ENCODE measurements at regions not wholly inside any gene's neighbourhood (a gene's known extent, or its start where the extent isn't known, plus 50 kb on each side); places are given as distances from the start of the nearest gene placed in this dataset.
A peak's percentile ranks its signal among the peaks of the same experiment; 100 is the strongest.
"Not testable (repeated sequence)": the region's sequence is repeated elsewhere in the genome, so short reads cannot be mapped to it uniquely, and the experiment has no call there.

DNA sequence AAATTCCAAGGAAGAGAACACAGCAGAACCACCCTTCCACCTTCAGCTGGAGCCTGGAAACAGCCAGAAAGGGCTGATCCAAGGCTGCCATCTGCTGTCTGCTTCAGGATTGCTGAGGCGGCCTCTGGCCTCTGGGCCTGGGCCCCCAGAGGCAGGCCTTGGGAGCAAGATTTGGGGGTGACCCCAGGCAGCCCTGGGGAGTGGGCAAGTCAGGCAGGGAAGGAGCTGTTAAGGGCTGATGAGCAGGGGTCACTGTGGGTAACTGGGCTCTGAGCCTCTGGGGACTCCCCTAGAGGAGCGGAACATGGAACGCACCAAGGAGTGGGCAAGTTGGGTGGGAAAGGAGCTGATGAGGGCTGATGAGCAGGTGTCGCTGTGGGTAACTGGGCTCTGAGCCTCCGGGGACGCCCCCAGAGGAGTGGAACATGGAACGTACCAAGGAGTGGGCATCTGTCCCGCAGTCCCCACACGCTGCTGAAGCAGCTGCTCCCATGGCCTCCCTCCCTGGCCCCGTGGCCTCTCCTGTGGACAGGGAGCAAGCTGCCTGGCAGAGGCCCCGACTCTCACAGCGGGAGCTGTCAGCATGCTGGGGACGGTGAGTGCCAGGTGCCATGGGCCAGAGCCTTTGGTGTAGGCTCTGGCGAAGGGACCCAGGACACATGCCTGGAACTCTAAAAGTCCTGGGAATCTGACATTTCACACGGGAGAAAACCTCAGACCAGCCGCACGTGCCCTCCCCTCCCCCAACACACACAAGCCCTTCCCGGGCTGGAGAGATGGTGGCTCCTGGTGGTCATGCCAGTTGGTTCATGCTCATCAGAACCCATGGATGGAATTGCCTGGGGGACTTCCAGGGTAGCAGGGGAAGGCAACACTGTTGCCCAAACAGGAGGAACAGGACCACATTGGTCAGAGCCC, 148.8 kb downstream of the NPIPB11 start:
- H3K4me1 ChIP-seq; H3K27me3 ChIP-seq; H3K36me3 ChIP-seq; H3K9me3 ChIP-seq; H3K4me3 ChIP-seq; H3K27ac ChIP-seq; intact Hi-C loops (cut with DNase I); DNase-seq: not testable (repeated sequence)
- TF ChIP-seq, protein P1, sequence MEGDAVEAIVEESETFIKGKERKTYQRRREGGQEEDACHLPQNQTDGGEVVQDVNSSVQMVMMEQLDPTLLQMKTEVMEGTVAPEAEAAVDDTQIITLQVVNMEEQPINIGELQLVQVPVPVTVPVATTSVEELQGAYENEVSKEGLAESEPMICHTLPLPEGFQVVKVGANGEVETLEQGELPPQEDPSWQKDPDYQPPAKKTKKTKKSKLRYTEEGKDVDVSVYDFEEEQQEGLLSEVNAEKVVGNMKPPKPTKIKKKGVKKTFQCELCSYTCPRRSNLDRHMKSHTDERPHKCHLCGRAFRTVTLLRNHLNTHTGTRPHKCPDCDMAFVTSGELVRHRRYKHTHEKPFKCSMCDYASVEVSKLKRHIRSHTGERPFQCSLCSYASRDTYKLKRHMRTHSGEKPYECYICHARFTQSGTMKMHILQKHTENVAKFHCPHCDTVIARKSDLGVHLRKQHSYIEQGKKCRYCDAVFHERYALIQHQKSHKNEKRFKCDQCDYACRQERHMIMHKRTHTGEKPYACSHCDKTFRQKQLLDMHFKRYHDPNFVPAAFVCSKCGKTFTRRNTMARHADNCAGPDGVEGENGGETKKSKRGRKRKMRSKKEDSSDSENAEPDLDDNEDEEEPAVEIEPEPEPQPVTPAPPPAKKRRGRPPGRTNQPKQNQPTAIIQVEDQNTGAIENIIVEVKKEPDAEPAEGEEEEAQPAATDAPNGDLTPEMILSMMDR (IDR thresholded peaks at IDR 0.05) = peak in 2 of 4 experiments; percentile 16 to 35
- WGBS, 2 donors = 83 to 88% methylated on average over 17 to 18 of the region's 18 CpGs

DNA sequence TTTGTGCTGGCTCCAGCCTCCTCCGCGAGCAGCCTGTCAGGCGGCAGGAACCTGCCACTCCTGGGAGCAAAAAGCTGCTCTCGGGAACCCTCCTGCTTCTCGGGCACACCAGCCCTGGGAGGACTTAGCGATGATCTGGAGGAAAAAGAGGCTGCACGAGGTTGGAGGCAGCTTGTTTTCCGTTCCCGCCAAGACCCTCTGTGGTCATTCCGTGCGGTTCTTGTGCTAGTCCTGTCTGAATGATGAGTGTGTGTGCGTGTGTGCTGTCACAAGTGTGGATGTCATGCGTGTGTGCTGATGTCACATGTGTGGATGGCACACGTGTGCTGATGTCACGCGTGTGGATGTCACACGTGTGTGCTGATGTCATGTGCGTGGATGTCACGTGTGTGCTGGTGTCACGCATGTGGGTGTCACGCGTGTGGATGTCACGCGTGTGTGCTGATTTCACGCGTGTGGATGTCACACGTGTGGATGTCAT, 150.0 kb downstream of the NPIPB11 start:
- H3K27ac ChIP-seq = no peak overlapping the region
- H3K9me3 ChIP-seq = no peaks in the 10 kb centered on the region
- H3K27me3 ChIP-seq = no peaks in the 10 kb centered on the region
- TF ChIP-seq EP300 (IDR thresholded peaks at IDR 0.05) (no peak), POLR2AphosphoS5 (IDR thresholded peaks at IDR 0.05) (peak in 2 of 4 donors; percentile 28 to 48)
- H3K36me3 ChIP-seq = peaks cover 0 to 3% (median 0%) of the 10 kb centered on the region in 4 donors
- intact Hi-C loops (cut with DNase I) = no loop called here
- H3K4me1 ChIP-seq = no peaks in the 10 kb centered on the region
- DNase-seq = peak; percentile 47
- WGBS, 2 donors = 85 to 93% methylated on average over 27 of the region's 27 CpGs
- no peak overlapping the region for H3K4me3 ChIP-seq

DNA sequence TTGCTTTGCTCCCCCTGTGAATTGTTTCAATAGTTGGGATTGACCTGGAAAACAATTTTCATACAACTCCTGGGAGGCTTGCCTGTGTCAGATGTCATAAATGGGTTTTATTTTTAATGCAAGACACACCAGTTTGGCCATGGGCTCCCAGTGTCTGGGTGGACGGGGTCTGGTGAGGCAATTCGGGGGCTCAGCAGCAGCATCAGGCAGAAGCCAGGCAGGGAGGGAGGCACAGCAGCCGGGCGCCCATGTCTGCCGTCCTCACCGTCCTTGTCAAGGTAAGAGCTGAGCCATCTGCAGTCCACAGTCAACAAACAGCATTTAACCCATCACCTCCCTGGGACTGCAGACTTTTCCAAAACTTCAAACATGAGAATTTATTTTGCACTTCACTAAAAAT, 150.6 kb downstream of the NPIPB11 start:
- H3K9me3 ChIP-seq; H3K27me3 ChIP-seq; H3K27ac ChIP-seq; H3K4me1 ChIP-seq; H3K36me3 ChIP-seq; intact Hi-C loops (cut with DNase I); H3K4me3 ChIP-seq: not testable (repeated sequence)
- peak; percentile 63 for DNase-seq
- 50 to 80% methylated on average over 6 of the region's 6 CpGs for WGBS, 2 donors

DNA sequence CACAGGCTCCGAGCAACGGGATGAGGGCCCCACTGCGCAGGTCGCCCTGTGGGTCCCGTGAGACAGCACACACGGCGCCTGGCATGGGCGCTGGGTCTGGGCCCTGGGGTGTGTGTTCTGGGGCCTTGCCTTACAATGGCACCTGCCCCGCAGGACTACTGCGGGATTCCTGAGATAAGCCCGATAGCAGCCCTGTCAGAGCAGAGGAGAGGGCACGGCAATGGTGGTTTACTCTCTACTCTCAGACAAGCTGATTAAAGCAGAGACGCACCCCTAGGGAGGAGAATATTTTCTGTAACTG, 151.1 kb downstream of the NPIPB11 start:
- H3K9me3 ChIP-seq; H3K4me1 ChIP-seq; intact Hi-C loops (cut with DNase I); H3K36me3 ChIP-seq; H3K27me3 ChIP-seq; H3K4me3 ChIP-seq: not testable (repeated sequence)
- WGBS, 2 donors = 92 to 95% methylated on average over 13 of the region's 13 CpGs
- peak; percentile 33 for DNase-seq
- peak overlapping the region in 1 of 4 donors; percentile 42 for H3K27ac ChIP-seq

DNA sequence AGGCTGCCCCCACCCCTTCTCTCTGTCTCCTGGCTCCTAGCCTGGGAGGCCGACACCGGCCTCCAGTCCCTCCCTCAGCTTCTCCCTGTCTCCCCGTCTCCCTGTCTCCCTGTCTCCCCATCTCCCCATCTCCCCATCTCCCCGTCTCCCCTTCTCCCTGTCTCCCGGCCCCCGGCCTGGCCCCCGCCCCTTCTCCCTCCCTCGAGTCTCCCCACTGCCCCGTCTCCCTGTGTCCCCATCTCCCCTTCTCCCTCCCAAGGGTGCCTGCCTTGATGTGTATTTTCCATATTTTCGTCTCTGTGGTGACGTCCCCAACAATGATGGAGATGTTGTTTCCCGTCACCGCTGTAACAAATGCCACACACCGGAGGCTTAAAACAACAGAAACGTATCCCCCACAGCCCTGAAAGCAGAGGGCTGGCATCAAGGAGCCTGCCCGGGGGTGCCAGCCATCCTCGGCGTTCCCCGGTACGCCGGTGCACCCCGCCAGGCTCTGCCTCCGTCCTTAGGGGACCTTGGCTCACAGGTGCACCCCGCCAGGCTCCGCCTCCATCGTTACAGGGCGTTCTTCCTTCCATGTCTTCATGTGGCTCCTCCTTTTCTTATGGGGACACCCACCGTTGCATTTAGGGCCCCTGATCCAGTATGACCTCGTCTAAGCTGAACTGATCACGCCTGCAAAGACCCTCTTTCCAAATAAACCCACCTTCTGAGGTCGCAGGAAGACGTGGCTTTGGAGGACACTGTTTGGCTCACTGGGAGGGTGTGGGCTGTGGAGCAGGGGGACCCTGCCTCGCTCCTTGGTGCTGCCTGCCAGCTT, 151.6 kb downstream of the NPIPB11 start:
- H3K27ac ChIP-seq = peak overlapping the region in 1 of 4 donors; percentile 42
- intact Hi-C loops (cut with DNase I) = no loop called here

DNA sequence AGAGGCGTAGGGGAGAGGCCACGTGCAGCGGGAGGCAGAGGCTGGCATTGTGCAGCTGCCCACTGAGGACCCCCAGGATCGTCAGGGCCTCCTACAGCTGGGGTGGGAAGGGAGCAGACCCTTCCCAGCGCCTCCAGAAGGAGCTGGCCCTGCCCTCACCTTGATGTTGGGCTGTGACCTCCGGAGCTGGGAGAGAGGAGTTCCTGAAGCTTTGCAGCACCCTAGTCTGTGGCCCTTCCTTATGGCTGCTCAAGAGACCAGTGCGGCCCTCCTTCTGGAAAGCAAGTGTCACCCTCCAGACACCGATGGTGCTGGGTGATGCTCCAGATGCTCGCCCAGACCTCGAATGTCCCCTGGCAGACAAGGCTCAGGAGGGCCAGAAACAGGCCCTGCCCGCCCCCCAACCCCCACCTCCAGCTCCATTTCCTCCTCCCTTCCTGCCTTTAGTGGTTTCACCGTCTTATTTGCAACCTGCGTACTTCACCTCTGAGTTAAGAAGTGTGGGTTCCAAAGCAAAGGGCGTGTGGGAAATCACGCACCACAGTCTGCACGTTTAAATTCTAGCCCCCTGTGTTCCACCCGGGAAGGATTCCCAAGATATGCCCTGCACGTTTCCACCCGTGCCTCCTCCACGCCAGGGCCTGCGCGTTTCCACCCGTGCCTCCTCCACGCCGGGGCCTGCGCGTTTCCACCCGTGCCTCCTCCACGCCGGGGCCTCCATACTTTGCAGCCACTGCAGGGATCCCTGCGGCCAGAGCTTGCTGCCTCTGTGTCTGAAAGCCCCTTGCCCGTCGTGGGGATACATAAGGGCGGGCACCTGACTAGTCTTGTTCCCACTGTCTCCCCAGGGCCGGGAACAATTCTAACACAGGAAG, 152.6 kb downstream of the NPIPB11 start:
- H3K9me3 ChIP-seq; H3K4me3 ChIP-seq; H3K27ac ChIP-seq; intact Hi-C loops (cut with DNase I); H3K27me3 ChIP-seq; H3K36me3 ChIP-seq; H3K4me1 ChIP-seq: not testable (repeated sequence)
- WGBS, 2 donors = 89 to 90% methylated on average over 35 of the region's 35 CpGs
- peak; percentile 43 for DNase-seq

More for the DNA sequence above, 151.6 kb downstream of the NPIPB11 start:
- WGBS, 2 donors = 77 to 92% methylated on average over 33 of the region's 33 CpGs
- Histone ChIP-seq H3K4me1 (no peaks in the 10 kb centered on the region), H3K9me3 (no peaks in the 10 kb centered on the region), H3K36me3 (peaks cover 0 to 3% (median 0%) of the 10 kb centered on the region in 4 donors), H3K4me3 (no peak overlapping the region), H3K27me3 (no peaks in the 10 kb centered on the region)
- DNase-seq = peak; percentile 57
- TF ChIP-seq, protein P1 (IDR thresholded peaks at IDR 0.05) = no peak
- TF ChIP-seq POLR2AphosphoS5 (IDR thresholded peaks at IDR 0.05) (no peak), EP300 (IDR thresholded peaks at IDR 0.05) (no peak), POLR2A (IDR thresholded peaks at IDR 0.05) (no peak)

DNA sequence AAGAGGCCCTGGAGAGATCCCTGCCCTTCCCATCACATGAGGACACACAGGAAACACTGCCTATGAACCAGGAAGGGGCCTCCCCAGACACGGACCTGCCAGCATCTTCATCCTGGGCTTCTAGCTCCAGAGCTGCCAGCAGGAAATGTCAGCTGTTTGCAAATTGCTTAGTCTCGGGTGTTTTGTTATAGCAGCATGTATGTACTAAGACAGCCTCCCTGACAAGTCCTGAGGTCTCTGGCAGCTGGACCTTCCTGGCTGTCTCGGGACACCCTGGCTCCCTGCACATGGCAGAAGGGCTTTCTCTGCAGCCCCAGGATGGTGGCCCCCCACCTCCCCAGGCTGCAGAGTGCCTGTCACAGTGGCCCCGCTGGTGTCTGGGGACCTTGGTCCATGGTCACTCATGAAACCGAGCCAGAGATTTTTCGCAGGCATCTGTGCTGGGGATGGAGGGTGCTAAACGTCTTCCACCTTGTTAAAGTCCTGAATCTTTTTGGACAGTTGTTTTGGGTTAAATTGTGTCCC, 153.4 kb downstream of the NPIPB11 start:
- WGBS, 2 donors = 83 to 96% methylated on average over 7 of the region's 7 CpGs
- peak; percentile 53 for DNase-seq
- H3K4me1 ChIP-seq; H3K9me3 ChIP-seq; H3K36me3 ChIP-seq; H3K27ac ChIP-seq; intact Hi-C loops (cut with DNase I); H3K4me3 ChIP-seq; H3K27me3 ChIP-seq: not testable (repeated sequence)

DNA sequence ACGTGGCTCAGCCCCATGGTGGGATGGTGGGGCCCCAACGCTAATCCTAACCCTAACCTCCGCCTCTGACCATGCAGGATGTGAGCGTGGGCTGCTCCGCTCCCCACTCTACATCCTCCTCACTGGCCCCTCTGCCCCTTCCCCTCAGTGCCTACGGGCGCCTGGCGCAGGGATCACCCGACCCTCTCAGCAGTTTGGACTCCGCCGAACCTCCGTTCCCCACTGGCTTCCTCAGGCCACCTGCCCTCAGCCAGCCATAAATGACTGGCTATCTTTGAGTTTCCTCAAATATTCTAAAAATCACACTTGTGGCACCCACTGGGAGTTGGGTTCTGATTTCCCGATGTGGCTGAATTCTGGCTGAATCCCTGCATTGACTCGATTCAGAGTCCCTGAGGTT, 154.2 kb downstream of the NPIPB11 start:
- WGBS, 2 donors = 95 to 98% methylated on average over 14 of the region's 14 CpGs
- H3K27ac ChIP-seq; intact Hi-C loops (cut with DNase I); H3K27me3 ChIP-seq; H3K9me3 ChIP-seq; H3K4me3 ChIP-seq; H3K4me1 ChIP-seq; H3K36me3 ChIP-seq: not testable (repeated sequence)
- peak; percentile 39 for DNase-seq

DNA sequence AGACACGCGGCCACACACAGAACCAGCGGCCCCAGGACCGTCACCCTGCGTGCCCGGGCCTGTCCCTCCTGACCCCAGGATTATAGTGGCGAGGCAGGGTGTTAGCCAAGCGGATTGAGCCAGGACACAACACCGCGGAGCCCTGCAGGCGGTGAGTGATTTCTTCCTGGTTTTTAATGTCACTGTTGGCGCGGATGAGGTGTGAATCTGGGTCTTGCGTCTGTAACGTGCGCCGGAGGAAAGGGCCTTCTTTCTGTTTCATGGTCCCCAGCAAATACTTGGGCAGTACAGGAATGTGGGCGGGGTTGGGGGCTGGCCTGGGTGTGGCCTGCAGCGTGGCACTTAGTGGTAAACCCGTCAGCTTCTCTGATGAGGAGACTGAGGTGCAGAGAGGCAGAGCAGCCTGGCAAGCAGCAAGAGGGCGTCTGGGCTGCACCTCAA, 154.9 kb downstream of the NPIPB11 start:
- H3K36me3 ChIP-seq; intact Hi-C loops (cut with DNase I); H3K27ac ChIP-seq; H3K4me3 ChIP-seq; H3K4me1 ChIP-seq; H3K27me3 ChIP-seq; H3K9me3 ChIP-seq: not testable (repeated sequence)
- DNase-seq = peak; percentile 54
- 13 to 73% methylated on average over 21 of the region's 21 CpGs for WGBS, 2 donors

Measured in sigmoid colon (tissue), 6 donors.